T-helper 2 cell treated with Interferon-gamma antibody and Interleukin-4, amounts not matched to agents 100 ng/mL and 5 ng/mL, for 36 hours (primary cell): ENCODE measurements at regions not wholly inside any gene's neighbourhood (a gene's known extent, or its start where the extent isn't known, plus 50 kb on each side); places are given as distances from the start of the nearest gene placed in this dataset.
"Not testable (repeated sequence)": the region's sequence is repeated elsewhere in the genome, so short reads cannot be mapped to it uniquely, and the experiment has no call there.

Experiments
- intact Hi-C: fragments of 100-400 bp; cut with micrococcal nuclease; formaldehyde crosslinking; loops from one replicate; pipeline ENCODE4 v1.15.1; 2023

GRCh38 chr17:70517816-70518215 lies 348.5 kb downstream of the KCNJ2 start:
- intact Hi-C loops: no loop called here

- intact Hi-C loops: no loop called here
Measured at GRCh38 chr17:70519300-70519699, 350.0 kb downstream of the KCNJ2 start.

- intact Hi-C loops: no loop called here
Measured at GRCh38 chr17:70520447-70520846, 351.1 kb downstream of the KCNJ2 start.

- intact Hi-C loops: no loop called here
Measured at GRCh38 chr17:70520956-70521355, 351.6 kb downstream of the KCNJ2 start.

GRCh38 chr17:70521821-70522256 lies 352.5 kb downstream of the KCNJ2 start:
- intact Hi-C loops: no loop called here

GRCh38 chr17:70523426-70523825 lies 354.1 kb downstream of the KCNJ2 start:
- intact Hi-C loops: no loop called here

GRCh38 chr17:70525035-70525434 lies 355.7 kb downstream of the KCNJ2 start:
- intact Hi-C loops: not testable (repeated sequence)

GRCh38 chr17:70525961-70526360 lies 356.6 kb downstream of the KCNJ2 start:
- intact Hi-C loops: no loop called here

- intact Hi-C loops: no loop called here
Measured at GRCh38 chr17:70527364-70527888, 358.1 kb downstream of the KCNJ2 start.

GRCh38 chr17:70533427-70533826 lies 364.1 kb downstream of the KCNJ2 start:
- intact Hi-C loops: no loop called here

- intact Hi-C loops: no loop called here
Measured at GRCh38 chr17:70535986-70536385, 366.7 kb downstream of the KCNJ2 start.

GRCh38 chr17:70539132-70539924 lies 370.0 kb downstream of the KCNJ2 start:
- intact Hi-C loops: no loop called here

- intact Hi-C loops: no loop called here
Measured at GRCh38 chr17:70542876-70543275, 373.5 kb downstream of the KCNJ2 start.

GRCh38 chr17:70544317-70544716 lies 375.0 kb downstream of the KCNJ2 start:
- intact Hi-C loops: no loop called here

- intact Hi-C loops: loop anchor here (10.0 kb wide), 2 partner anchors 988 to 1028 kb away; no protein-coding TSS in a partner anchor
Measured at GRCh38 chr17:70552230-70552981, 383.1 kb downstream of the KCNJ2 start.

GRCh38 chr17:70552982-70553334 lies 383.6 kb downstream of the KCNJ2 start:
- intact Hi-C loops: loop anchor here (10.0 kb wide), 2 partner anchors 988 to 1028 kb away; no protein-coding TSS in a partner anchor

GRCh38 chr17:70555723-70556122 lies 386.4 kb downstream of the KCNJ2 start:
- intact Hi-C loops: loop anchor here (10.0 kb wide), 2 partner anchors 991 to 1031 kb away; no protein-coding TSS in a partner anchor

- intact Hi-C loops: loop anchor here (10.0 kb wide), 2 partner anchors 994 to 1034 kb away; no protein-coding TSS in a partner anchor
Measured at GRCh38 chr17:70558821-70559220, 389.5 kb downstream of the KCNJ2 start.

GRCh38 chr17:70560471-70560870 lies 391.1 kb downstream of the KCNJ2 start:
- intact Hi-C loops: no loop called here

- intact Hi-C loops: no loop called here
Measured at GRCh38 chr17:70562137-70562536, 392.8 kb downstream of the KCNJ2 start.

- intact Hi-C loops: no loop called here
Measured at GRCh38 chr17:70563281-70563820, 394.0 kb downstream of the KCNJ2 start.
